ENCODE measurements at regions not wholly inside any gene's neighbourhood (a gene's known extent, or its start where the extent isn't known, plus 50 kb on each side); places are given as distances from the start of the nearest gene placed in this dataset.
A peak's percentile ranks its signal among the peaks of the same experiment; 100 is the strongest.

- DNase-seq (ENCODE audit: low read depth, low spot score) = no peak
- in situ Hi-C loops (cut with HindIII; ENCODE audit: low pct_unique_long_range_greater_than_20kb, low sequenced_read_pairs) = no loop called here
These were observed 481.4 kb upstream of the NAALADL2 start for GRCh38 chr3:174377684-174378083.

GRCh38 chr3:174382878-174383277 lies 476.3 kb upstream of the NAALADL2 start:
- in situ Hi-C loops (cut with HindIII; ENCODE audit: low pct_unique_long_range_greater_than_20kb, low sequenced_read_pairs) = no loop called here
- DNase-seq (ENCODE audit: low read depth, low spot score) = peak; percentile 67

- in situ Hi-C loops (cut with HindIII; ENCODE audit: low pct_unique_long_range_greater_than_20kb, low sequenced_read_pairs) = no loop called here
- DNase-seq (ENCODE audit: low read depth, low spot score) = no peak
These were observed 471.4 kb upstream of the NAALADL2 start for GRCh38 chr3:174387736-174388135.

- in situ Hi-C loops (cut with HindIII; ENCODE audit: low pct_unique_long_range_greater_than_20kb, low sequenced_read_pairs) = no loop called here
- peak; percentile 67 for DNase-seq (ENCODE audit: low read depth, low spot score)
These were observed 461.3 kb upstream of the NAALADL2 start for GRCh38 chr3:174397848-174398247.

GRCh38 chr3:174398761-174399160 lies 460.4 kb upstream of the NAALADL2 start:
- DNase-seq (ENCODE audit: low read depth, low spot score) = no peak

GRCh38 chr3:174403831-174404230 lies 455.3 kb upstream of the NAALADL2 start:
- DNase-seq (ENCODE audit: low read depth, low spot score) = peak; percentile 64
- in situ Hi-C loops (cut with HindIII; ENCODE audit: low pct_unique_long_range_greater_than_20kb, low sequenced_read_pairs) = no loop called here

More at GRCh38 chr3:174398761-174399160, 460.4 kb upstream of the NAALADL2 start:
- in situ Hi-C loops (cut with HindIII; ENCODE audit: low pct_unique_long_range_greater_than_20kb, low sequenced_read_pairs) = no loop called here

- no peak for DNase-seq (ENCODE audit: low read depth, low spot score)
- in situ Hi-C loops (cut with HindIII; ENCODE audit: low pct_unique_long_range_greater_than_20kb, low sequenced_read_pairs) = no loop called here
These were observed 450.8 kb upstream of the NAALADL2 start for GRCh38 chr3:174408310-174408709.

GRCh38 chr3:174409086-174409743 lies 449.9 kb upstream of the NAALADL2 start:
- in situ Hi-C loops (cut with HindIII; ENCODE audit: low pct_unique_long_range_greater_than_20kb, low sequenced_read_pairs) = no loop called here
- DNase-seq (ENCODE audit: low read depth, low spot score) = no peak

- in situ Hi-C loops (cut with HindIII; ENCODE audit: low pct_unique_long_range_greater_than_20kb, low sequenced_read_pairs) = no loop called here
- DNase-seq (ENCODE audit: low read depth, low spot score) = no peak
These were observed 445.8 kb upstream of the NAALADL2 start for GRCh38 chr3:174413062-174413912.

- DNase-seq (ENCODE audit: low read depth, low spot score) = no peak
- in situ Hi-C loops (cut with HindIII; ENCODE audit: low pct_unique_long_range_greater_than_20kb, low sequenced_read_pairs) = no loop called here
These were observed 444.2 kb upstream of the NAALADL2 start for GRCh38 chr3:174414902-174415301.

- in situ Hi-C loops (cut with HindIII; ENCODE audit: low pct_unique_long_range_greater_than_20kb, low sequenced_read_pairs) = no loop called here
- DNase-seq (ENCODE audit: low read depth, low spot score) = no peak
These were observed 441.6 kb upstream of the NAALADL2 start for GRCh38 chr3:174417573-174417972.

GRCh38 chr3:174419216-174419615 lies 439.9 kb upstream of the NAALADL2 start:
- DNase-seq (ENCODE audit: low read depth, low spot score) = no peak
- in situ Hi-C loops (cut with HindIII; ENCODE audit: low pct_unique_long_range_greater_than_20kb, low sequenced_read_pairs) = no loop called here

- in situ Hi-C loops (cut with HindIII; ENCODE audit: low pct_unique_long_range_greater_than_20kb, low sequenced_read_pairs) = no loop called here
- peak; percentile 58 for DNase-seq (ENCODE audit: low read depth, low spot score)
These were observed 435.2 kb upstream of the NAALADL2 start for GRCh38 chr3:174423936-174424335.

GRCh38 chr3:174424656-174425055 lies 434.5 kb upstream of the NAALADL2 start:
- peak; percentile 92 for DNase-seq (ENCODE audit: low read depth, low spot score)
- in situ Hi-C loops (cut with HindIII; ENCODE audit: low pct_unique_long_range_greater_than_20kb, low sequenced_read_pairs) = no loop called here

- no peak for DNase-seq (ENCODE audit: low read depth, low spot score)
- in situ Hi-C loops (cut with HindIII; ENCODE audit: low pct_unique_long_range_greater_than_20kb, low sequenced_read_pairs) = no loop called here
These were observed 433.7 kb upstream of the NAALADL2 start for GRCh38 chr3:174425422-174425821.

GRCh38 chr3:174430986-174431385 lies 428.1 kb upstream of the NAALADL2 start:
- no peak for DNase-seq (ENCODE audit: low read depth, low spot score)
- in situ Hi-C loops (cut with HindIII; ENCODE audit: low pct_unique_long_range_greater_than_20kb, low sequenced_read_pairs) = no loop called here

GRCh38 chr3:174431717-174432116 lies 427.4 kb upstream of the NAALADL2 start:
- in situ Hi-C loops (cut with HindIII; ENCODE audit: low pct_unique_long_range_greater_than_20kb, low sequenced_read_pairs) = no loop called here
- no peak for DNase-seq (ENCODE audit: low read depth, low spot score)

GRCh38 chr3:174436367-174436766 lies 422.8 kb upstream of the NAALADL2 start:
- in situ Hi-C loops (cut with HindIII; ENCODE audit: low pct_unique_long_range_greater_than_20kb, low sequenced_read_pairs) = no loop called here
- DNase-seq (ENCODE audit: low read depth, low spot score) = peak; percentile 47
